IMR-90 (cell line): ENCODE measurements at regions not wholly inside any gene's neighbourhood (a gene's known extent, or its start where the extent isn't known, plus 50 kb on each side); places are given as distances from the start of the nearest gene placed in this dataset.

Experiments used
- ATAC-seq: fragments of 200-7000 bp; cut with Tn5 transposase; 2 replicates; pipeline ENCODE4 v1.9.1; 2020; ENCODE audit warnings: low read depth, mild to moderate bottlenecking, moderate library complexity
- BruUV-seq: library from RNA; stranded (reverse); fragments of 400-500 nt; replicated peaks from 2 replicates; lab custom pipeline; 2021; lab: Mats Ljungman, UMichigan
- CTCF ChIA-PET: fragments of 300-600 bp; formaldehyde crosslinking; extraction: SDS; loops from one replicate; lab custom pipeline; 2021; ENCODE audit warnings: antibody characterized with exemption; lab: Yijun Ruan, JAX
- POLR2A ChIA-PET: fragments of 300-600 bp; sonication (Branson Sonifier 250); formaldehyde crosslinking; loops from one replicate; lab custom pipeline; 2022; ENCODE audit warnings: antibody characterized with exemption; ENCODE audit not compliant: unreplicated experiment; lab: Charles Lee
- DNase-seq: peaks from one replicate; pipeline ENCODE4 v3.0.0; 2013
- H2AFZ ChIP-seq: replicated peaks from 2 replicates; pipeline ENCODE3; 2013; ENCODE audit warnings: low read length, mild to moderate bottlenecking; ENCODE audit not compliant: poor library complexity
- H2AK5ac ChIP-seq: 2 replicates; pipeline ENCODE4 v1.6.1; 2013; ENCODE audit warnings: low read depth, low read length, inconsistent platforms
- H2AK9ac ChIP-seq: replicated peaks from 2 replicates; pipeline ENCODE3; 2013; ENCODE audit warnings: mild to moderate bottlenecking, low read depth, low read length, moderate library complexity; ENCODE audit not compliant: poor library complexity
- H2BK120ac ChIP-seq: 2 replicates; pipeline ENCODE4 v1.6.1; 2013; ENCODE audit warnings: low read depth, low read length, inconsistent platforms
- H2BK15ac ChIP-seq: 3 replicates; pipeline ENCODE4 v1.6.1; 2013; ENCODE audit warnings: low read depth, low read length, inconsistent platforms
- H2BK20ac ChIP-seq: 2 replicates; pipeline ENCODE4 v1.6.1; 2013; ENCODE audit warnings: low read depth, mild to moderate bottlenecking, inconsistent platforms, low read length, moderate library complexity
- H2BK5ac ChIP-seq: 2 replicates; pipeline ENCODE4 v1.6.1; 2013; ENCODE audit warnings: mild to moderate bottlenecking, low read depth, low read length, inconsistent platforms; ENCODE audit not compliant: poor library complexity, severe bottlenecking
- H3K14ac ChIP-seq: replicated peaks from 2 replicates; pipeline ENCODE4 v1.6.1; 2013; ENCODE audit warnings: low read depth, low read length, inconsistent platforms
- H3K18ac ChIP-seq: 2 replicates; pipeline ENCODE4 v1.6.1; 2013; ENCODE audit warnings: low read depth, low read length, control low read depth
- H3K23ac ChIP-seq: 2 replicates; pipeline ENCODE4 v1.6.1; 2013; ENCODE audit warnings: low read depth, low read length, inconsistent platforms
- H3K27ac ChIP-seq: 2 replicates; pipeline ENCODE4 v1.5.1; 2013; ENCODE audit warnings: mild to moderate bottlenecking, control low read depth, low read length; ENCODE audit not compliant: insufficient read depth
- H3K27me3 ChIP-seq: 2 replicates; pipeline ENCODE4 v1.6.1; 2013; ENCODE audit warnings: low read length; ENCODE audit not compliant: control insufficient read depth, insufficient read depth
- H3K36me3 ChIP-seq: 2 replicates; pipeline ENCODE4 v1.6.1; 2013; ENCODE audit warnings: low read length, mixed read lengths; ENCODE audit not compliant: control insufficient read depth, insufficient read depth
- H3K4ac ChIP-seq: 2 replicates; pipeline ENCODE4 v1.6.1; 2013; ENCODE audit warnings: low read depth, low read length, inconsistent platforms
- H3K4me1 ChIP-seq: 2 replicates; pipeline ENCODE4 v1.6.1; 2013; ENCODE audit warnings: low read length, mixed read lengths; ENCODE audit not compliant: control insufficient read depth, insufficient read depth
- H3K4me2 ChIP-seq: 2 replicates; pipeline ENCODE4 v1.6.1; 2013; ENCODE audit warnings: low read depth, mild to moderate bottlenecking, control low read depth, low read length, moderate library complexity
- H3K4me3 ChIP-seq: 2 replicates; pipeline ENCODE4 v1.5.1; 2013; ENCODE audit warnings: low read depth, mild to moderate bottlenecking, control low read depth, low read length, moderate library complexity; ENCODE audit not compliant: insufficient read depth
- H3K56ac ChIP-seq: 2 replicates; pipeline ENCODE4 v1.6.1; 2013; ENCODE audit warnings: low read length, inconsistent platforms; ENCODE audit not compliant: insufficient read depth; ENCODE audit errors: extremely low read depth
- H3K79me1 ChIP-seq, 2 experiments: 2 replicates each; pipeline ENCODE4 v1.6.1; 2013; ENCODE audit warnings: low read length in 2 of 2, inconsistent platforms in 1 of 2, low read depth in 1 of 2
- H3K9ac ChIP-seq: 2 replicates; pipeline ENCODE4 v1.6.1; 2013; ENCODE audit warnings: low read depth, low read length, control low read depth
- H3K9me1 ChIP-seq: 2 replicates; pipeline ENCODE4 v1.6.1; 2013; ENCODE audit warnings: low read length, inconsistent platforms; ENCODE audit not compliant: insufficient read depth
- H3K9me3 ChIP-seq: 2 replicates; pipeline ENCODE4 v1.6.1; 2013; ENCODE audit warnings: low read length; ENCODE audit not compliant: control insufficient read depth, insufficient read depth
- H4K20me1 ChIP-seq: 2 replicates; pipeline ENCODE4 v1.6.1; 2013; ENCODE audit warnings: low read length, inconsistent platforms; ENCODE audit not compliant: insufficient read depth
- H4K5ac ChIP-seq: 2 replicates; pipeline ENCODE4 v1.6.1; 2013; ENCODE audit warnings: mild to moderate bottlenecking, low read depth, low read length, control low read depth
- H4K8ac ChIP-seq, 2 experiments: 2 replicates each; pipeline ENCODE4 v1.6.1; 2013; ENCODE audit warnings: low read depth in 2 of 2, low read length in 2 of 2, control low read depth in 1 of 2, inconsistent platforms in 1 of 2
- H4K91ac ChIP-seq: 2 replicates; pipeline ENCODE4 v1.6.1; 2013; ENCODE audit warnings: low read depth, low read length, inconsistent platforms; ENCODE audit not compliant: insufficient read depth
- BHLHE40 ChIP-seq: fragments of 150-350 bp; IDR thresholded peaks from 2 replicates; pipeline ENCODE4 v1.6.1; 2016; ENCODE audit warnings: mild to moderate bottlenecking, low read depth, low read length
- CEBPB ChIP-seq: IDR thresholded peaks from 2 replicates; pipeline ENCODE4 v1.6.1; 2012; ENCODE audit warnings: low read depth, low read length, improper control_type of control experiment
- ELK1 ChIP-seq: fragments of 150-350 bp; IDR thresholded peaks from 2 replicates; pipeline ENCODE4 v1.6.1; 2016; ENCODE audit warnings: low read depth, mild to moderate bottlenecking, low read length, moderate library complexity, borderline replicate concordance
- RAD21 ChIP-seq: IDR thresholded peaks from 2 replicates; pipeline ENCODE4 v1.6.1; 2012; ENCODE audit warnings: low read length, improper control_type of control experiment
- SMC3 ChIP-seq: fragments of 150-350 bp; IDR thresholded peaks from 2 replicates; pipeline ENCODE4 v1.6.1; 2016; ENCODE audit warnings: low read depth, mild to moderate bottlenecking, antibody characterized with exemption, low read length, moderate library complexity
- WGBS, 2 experiments: methylation state at CpG; one replicate each; pipeline versions ENCODE4 v1.1.5 to v1.1.7; 2013; ENCODE audit warnings: missing lambda C conversion rate in 2 of 2; ENCODE audit not compliant: insufficient read length in 1 of 2; ENCODE audit errors: extremely low coverage in 2 of 2; 5-methylcytosine and 5-hydroxymethylcytosine counted together
- dilution Hi-C: fragments of 300-500 bp; cut with HindIII; formaldehyde crosslinking; loops from one replicate; pipeline ENCODE4 v1.14.3; 2018; ENCODE audit warnings: low sequenced_read_pairs; ENCODE audit not compliant: unreplicated experiment
- in situ Hi-C: fragments of 300-500 bp; cut with MboI; formaldehyde crosslinking; loops from 3 replicates; pipeline ENCODE4 v1.14.3; 2019; ENCODE audit warnings: low sequenced_read_pairs, inconsistent platforms, mixed read lengths
- intact Hi-C: fragments of 100-400 bp; cut with micrococcal nuclease; formaldehyde crosslinking; loops from 2 replicates; pipeline ENCODE4 v1.10.0; 2022

DNA sequence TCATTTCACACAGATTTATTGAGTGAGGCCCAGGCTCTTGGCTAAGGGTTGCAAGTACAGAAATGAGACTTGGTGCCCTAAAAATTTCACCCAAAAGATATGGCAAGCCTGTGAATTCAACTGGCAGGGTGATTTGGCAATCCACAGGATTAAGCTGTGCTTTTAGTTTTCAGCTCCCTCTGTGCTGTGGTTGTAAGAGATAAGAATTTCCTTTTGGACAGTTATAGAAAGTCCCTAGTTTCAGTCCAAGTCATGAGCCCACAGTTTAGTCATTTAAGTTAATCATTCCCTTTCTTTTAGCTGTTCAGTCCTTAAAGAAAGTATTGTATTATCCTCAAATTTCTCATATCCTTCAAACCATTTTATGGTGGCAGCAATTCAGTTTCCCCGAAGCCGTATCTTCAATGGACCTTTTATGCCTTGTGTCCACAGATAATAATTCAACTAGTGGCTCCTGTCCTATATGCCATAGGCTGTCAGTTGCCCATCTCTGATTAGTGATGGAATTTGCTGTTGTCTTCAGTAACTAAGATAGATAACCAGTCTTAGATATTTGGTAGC lies 73.4 kb upstream of the NAMPT start:
- dilution Hi-C loops: no loop called here
- no peak overlapping the region for H3K23ac ChIP-seq
- in situ Hi-C loops: no loop called here
- H2BK120ac ChIP-seq: no peak overlapping the region
- no CpG with 5 or more reads among the region's 2 CpGs for WGBS, 2 experiments
- no peak overlapping the region for H3K56ac ChIP-seq
- no peak overlapping the region for H4K91ac ChIP-seq
- no peak overlapping the region for H3K4me3 ChIP-seq
- no peak overlapping the region for H4K5ac ChIP-seq
- H3K79me1 ChIP-seq: no peaks in the 10 kb centered on the region
- ChIA-PET CTCF (interaction anchor here (1.0 kb wide), 1 partner anchor 10 kb away, joined by 3 read pairs; no protein-coding TSS in a partner anchor), POLR2A (no interaction called here)
- no peak overlapping the region for H2AK9ac ChIP-seq
- peak; percentile 41 for DNase-seq
- peaks cover 2% of the 10 kb centered on the region; the same call in 1 of the 2 replicates for H3K9me3 ChIP-seq
- H2AFZ ChIP-seq: no peak overlapping the region
- H3K36me3 ChIP-seq: no peaks in the 10 kb centered on the region
- H2AK5ac ChIP-seq: no peak overlapping the region
- TF ChIP-seq SMC3 (no peak), BHLHE40 (no peak), CEBPB (peak; percentile 27; the same call in 1 of the 2 replicates), ELK1 (no peak), RAD21 (no peak)
- H3K9ac ChIP-seq: no peak overlapping the region
- H3K14ac ChIP-seq: no peak overlapping the region
- no peak overlapping the region for H4K8ac ChIP-seq
- H3K9me1 ChIP-seq: no peaks in the 10 kb centered on the region
- H2BK5ac ChIP-seq: no peak overlapping the region
- BruUV-seq: no TSS peak
- H2BK20ac ChIP-seq: no peak overlapping the region
- no peak overlapping the region for H2BK15ac ChIP-seq
- peaks cover 10% of the 10 kb centered on the region; the same call in 1 of the 2 replicates for H3K27me3 ChIP-seq
- H3K4ac ChIP-seq: no peak overlapping the region
- H3K4me2 ChIP-seq: no peak overlapping the region
- no peak overlapping the region for H3K18ac ChIP-seq
- intact Hi-C loops: no loop called here
- no peak overlapping the region for H3K27ac ChIP-seq
- no peaks in the 10 kb centered on the region for H4K20me1 ChIP-seq
- ATAC-seq: no peak
- H3K4me1 ChIP-seq: no peaks in the 10 kb centered on the region
